GM18517 (cell line): ENCODE measurements at regions not wholly inside any gene's neighbourhood (a gene's known extent, or its start where the extent isn't known, plus 50 kb on each side); places are given as distances from the start of the nearest gene placed in this dataset.
"Not testable (repeated sequence)": the region's sequence is repeated elsewhere in the genome, so short reads cannot be mapped to it uniquely, and the experiment has no call there.

Source experiments
- ATAC-seq: cut with Tn5 transposase; IDR thresholded peaks from one replicate; pipeline ENCODE4 v1.9.1; 2021; ENCODE audit warnings: mild to moderate bottlenecking, moderate library complexity; ENCODE audit not compliant: unreplicated experiment

DNA sequence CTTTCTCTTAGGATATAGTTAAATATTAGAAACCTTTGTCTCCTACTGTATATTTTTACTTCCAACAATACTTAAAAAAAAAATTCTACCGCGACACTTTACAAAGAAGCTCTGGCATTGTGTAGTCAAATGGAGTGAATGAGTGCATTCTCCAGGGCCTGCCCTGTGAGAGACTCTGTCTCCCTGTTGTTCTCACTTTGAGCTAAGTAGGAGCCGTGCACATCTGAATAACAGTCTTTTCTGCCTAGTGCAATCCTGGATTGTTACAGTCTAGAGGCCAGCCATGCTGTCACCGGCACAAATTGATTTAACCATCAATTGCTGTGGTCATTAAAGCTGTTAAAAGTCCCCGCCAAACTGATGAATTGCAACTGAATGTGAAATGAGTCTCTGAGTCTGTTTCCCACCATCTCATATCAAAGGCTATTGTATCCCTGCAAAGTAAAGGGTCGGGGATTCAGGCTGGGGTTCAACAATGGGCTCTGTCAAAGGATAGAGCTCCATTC is 156.0 kb downstream of the RFPL4B start:
- no peak for ATAC-seq

DNA sequence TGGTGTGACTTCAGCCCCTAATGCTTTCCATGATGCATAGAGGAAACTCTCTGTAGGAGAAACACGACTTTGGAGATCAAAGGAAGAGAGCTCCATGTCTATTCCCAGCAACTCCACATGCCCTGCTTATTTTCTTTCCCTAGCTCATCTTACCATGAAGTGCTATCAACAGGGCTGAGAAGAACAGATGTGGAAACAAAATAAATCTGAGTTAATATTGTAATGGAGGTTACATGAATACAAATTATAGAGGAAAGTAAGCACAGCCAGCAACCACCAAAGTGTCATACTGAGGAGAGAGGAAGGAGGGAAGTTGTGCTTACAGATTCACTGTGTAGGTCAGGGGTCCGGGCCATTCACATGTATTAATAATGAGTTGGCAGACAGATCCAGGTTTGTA is 157.5 kb downstream of the RFPL4B start:
- no peak for ATAC-seq

DNA sequence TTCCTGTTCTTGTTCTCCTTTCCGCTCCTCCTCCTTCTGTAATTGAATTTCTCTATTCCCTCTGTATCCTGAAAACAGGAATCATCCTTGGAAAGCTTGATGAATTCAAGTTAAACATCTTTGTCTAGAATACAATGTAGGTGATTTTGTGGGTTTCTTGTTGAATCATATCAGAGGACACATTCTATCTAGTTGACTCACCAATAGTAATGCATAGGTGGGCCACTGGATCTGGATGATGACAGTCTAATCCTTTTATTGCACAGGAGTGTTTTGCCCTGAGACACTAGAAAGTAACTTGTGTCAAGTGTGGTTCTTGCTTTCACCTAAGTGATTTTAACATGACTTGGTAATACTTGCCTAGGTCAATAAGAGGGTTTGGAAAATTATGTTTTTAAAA is 164.3 kb downstream of the RFPL4B start:
- no peak for ATAC-seq

DNA sequence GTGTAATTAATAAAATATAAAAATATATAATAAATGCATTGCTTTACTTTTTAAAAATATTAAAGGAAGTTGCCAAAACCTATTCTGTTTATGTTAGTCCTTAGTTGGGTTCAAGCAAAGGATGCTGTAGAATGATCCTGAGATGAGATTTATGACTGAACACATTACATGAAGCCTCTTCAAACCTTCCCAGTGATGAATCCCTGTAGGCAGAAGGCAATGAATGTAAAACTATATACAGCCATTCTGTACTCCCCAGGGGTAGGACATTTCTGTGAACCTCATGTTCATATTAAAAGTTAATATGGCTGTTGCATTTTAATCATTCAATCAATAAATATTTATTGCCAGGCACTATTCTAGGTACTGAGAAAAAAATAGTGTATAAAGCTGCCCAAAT is 166.0 kb downstream of the RFPL4B start:
- no peak for ATAC-seq

DNA sequence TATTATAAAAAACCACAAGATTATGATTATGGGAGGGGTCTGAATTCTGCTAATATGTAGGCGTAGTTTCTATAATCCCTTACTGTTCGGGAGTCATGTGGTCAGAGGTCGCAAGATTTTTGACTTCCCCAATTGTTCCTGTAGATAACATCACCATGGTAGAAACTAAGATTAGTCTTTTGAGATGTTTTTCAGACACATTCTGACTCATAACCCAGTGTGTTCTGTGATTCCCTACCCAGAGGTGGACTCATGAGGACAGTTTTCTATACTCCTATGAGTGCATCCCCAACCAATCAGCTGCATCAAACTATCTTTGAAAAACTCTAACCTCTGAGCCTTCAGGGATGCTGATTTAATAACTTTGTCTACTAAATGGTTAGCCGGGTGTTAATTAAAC is 175.5 kb downstream of the RFPL4B start:
- no peak for ATAC-seq

DNA sequence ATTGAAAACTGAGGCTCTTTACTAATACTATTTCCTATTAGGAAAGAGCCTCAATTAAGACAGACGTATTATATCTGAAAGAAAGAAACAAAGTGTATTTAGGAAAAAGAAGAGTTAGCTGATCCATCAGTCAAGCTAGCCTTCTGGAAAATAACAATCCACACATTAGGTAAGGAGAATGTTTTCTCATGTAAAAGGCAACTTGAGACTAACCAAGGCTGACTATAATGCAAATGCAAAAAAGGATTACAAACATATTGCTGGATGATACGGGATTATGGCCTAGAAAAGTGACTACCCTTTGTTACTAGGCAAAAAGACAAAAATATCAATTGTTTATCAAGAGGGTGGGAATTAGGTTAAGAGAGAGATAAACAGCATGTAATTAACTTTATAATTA is 176.9 kb downstream of the RFPL4B start:
- no peak for ATAC-seq

DNA sequence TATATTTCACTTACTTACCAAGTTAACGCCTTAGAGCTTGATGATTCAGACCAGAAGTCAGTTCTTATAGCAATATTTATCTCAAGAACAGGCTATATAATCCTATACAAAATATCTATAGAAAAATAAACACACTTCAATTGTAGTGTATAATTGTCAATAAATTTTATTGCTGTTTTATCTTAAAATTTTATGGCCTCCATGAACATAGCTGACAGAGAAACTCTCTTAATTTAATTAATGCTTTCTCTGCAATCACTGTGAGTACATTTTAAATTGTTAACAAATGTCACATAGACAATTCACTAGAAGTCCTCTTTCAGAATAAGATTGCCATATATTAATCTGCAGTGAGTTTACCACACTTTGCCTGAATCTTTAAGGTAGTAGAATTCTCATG is 178.6 kb downstream of the RFPL4B start:
- ATAC-seq, result no peak

DNA sequence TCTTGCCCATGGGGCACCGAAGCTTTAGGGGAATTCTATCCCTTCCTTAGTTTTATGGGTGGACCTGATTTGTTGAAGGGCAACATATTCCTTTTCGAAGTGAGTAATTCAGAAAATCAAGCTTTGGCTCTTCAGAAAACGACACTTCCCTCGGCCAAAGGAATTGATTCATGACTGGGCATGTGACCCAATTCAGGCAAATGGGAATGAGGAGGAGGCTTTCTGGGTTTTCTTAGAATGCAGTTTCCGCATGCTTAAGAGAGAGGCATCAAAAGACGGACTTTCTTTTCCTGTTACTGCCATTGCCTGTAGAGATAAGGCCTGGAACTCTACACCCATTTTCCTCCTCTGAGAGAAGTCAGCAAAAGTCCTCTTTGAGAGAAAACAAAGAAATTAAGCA is 179.5 kb downstream of the RFPL4B start:
- ATAC-seq, result no peak

DNA sequence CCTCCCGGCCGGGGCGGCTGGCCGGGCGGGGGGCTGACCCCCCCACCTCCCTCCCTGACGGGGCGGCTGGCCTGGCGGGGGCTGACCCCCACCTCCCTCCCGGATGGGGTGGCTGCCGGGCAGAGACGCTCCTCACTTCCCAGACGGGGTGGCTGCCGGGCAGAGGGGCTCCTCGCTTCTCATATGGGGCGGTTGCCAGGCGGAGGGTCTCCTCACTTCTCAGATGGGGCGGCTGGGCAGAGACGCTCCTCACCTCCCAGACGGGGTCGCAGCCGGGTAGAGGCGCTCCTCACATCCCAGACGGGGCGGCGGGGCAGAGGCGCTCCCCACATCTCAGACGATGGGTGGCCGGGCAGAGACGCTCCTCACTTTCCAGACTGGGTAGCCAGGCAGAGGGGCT is 181.2 kb downstream of the RFPL4B start:
- not testable (repeated sequence) for ATAC-seq

DNA sequence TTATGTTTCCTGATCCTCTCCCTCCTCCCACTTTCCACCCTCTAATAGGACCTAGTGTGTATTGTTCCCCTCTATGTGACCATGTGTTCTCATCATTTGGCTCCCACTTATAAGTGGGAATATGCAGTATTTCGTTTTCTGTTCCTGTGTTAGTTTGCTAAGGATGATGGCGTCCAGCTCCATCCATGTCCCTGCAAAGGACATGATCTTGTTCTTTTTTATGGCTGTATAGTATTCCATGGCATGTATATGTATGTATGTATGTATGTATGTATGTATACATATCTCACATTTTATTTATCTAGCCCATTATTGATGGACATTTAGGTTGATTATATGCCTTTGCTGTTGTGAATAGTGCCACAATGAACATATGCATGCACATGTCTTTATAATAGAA is 188.7 kb downstream of the RFPL4B start:
- no peak for ATAC-seq

DNA sequence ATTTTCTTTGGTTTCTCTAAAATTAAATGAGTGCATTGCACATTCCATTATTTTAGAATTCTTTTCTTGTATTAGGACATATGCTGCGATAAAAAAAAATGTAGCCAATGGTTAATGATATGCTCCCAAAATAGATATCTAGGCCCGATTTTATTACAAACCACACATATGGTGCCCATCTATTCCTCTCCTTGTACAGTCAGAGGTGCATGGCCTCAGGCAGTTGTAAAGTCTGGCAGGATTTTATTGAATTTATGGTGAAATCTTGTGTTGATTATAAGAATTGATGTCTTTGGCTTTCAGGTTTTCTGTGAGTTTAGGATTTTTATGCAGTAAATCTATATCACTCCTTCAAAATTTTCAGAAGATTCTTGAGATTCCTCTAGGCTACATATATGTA is 192.2 kb downstream of the RFPL4B start:
- ATAC-seq, result no peak

DNA sequence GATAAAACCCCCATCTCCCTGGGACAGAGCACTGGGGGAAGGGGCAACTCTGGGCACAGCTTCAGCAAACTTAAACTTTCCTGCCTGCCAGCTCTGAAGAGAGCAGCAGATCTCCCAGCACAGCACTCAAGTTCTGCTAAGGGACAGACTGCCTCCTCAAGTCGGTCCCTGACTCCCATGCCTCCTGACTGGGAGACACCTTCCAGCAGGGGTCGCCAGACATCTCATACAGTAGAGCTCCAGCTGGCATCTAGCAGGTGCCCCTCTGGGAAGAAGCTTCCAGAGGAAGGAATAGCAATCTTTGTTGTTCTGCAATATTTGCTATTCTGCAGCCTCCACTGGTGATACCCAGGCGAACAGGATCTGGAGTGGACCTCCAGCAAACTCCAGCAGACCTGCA is 194.7 kb downstream of the RFPL4B start:
- not testable (repeated sequence) for ATAC-seq

DNA sequence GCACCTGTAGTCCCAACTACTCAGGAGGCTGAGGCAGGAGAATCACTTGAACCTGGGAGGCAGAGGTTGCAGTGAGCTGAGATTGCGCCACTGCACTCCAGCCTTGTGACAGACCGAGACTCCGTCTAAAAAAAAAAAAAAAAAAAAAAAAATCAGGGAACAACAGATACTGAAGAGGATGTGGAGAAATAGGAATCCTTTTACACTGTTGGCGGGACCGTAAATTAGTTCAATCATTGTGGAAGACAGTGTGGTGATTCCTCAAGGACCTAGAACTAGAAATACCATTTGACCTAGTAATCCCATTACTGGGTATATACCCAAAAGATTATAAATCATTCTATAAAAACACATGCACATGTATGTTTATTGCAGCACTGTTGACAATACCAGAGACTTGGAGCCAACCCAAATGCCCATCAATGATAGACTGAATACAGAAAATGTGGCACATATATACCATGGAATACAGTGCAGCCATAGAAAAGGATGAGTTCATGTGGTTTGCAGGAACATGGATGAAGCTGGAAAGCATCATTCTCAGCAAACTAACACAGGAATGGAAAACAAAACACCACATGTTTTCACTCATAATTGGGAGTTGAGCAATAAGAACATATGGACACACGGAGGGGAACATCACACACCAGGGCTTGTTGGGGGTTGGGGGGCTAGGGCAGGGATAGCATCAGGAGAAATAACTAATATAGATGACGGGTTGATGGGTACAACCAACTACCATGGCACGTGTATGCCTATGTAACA is 200.4 kb downstream of the RFPL4B start:
- not testable (repeated sequence) for ATAC-seq

DNA sequence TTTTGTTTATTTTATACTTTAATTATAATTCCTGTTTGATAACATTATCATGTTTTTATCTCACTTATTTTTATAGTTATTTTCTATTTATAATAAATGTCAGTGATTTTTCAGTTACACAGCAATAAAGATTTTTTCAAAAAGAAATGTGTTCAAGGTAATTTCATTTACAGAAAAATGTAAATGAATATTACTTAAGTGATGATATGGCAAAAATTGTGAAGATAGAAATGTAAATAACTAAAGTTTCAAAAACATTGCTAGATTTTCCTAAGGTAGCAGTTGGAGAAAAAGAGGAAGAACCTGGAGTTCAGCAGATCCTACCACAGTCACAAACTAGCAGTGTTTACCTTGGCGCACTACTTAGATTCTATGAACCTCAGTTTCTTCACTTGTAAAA is 202.6 kb downstream of the RFPL4B start:
- ATAC-seq, result no peak

DNA sequence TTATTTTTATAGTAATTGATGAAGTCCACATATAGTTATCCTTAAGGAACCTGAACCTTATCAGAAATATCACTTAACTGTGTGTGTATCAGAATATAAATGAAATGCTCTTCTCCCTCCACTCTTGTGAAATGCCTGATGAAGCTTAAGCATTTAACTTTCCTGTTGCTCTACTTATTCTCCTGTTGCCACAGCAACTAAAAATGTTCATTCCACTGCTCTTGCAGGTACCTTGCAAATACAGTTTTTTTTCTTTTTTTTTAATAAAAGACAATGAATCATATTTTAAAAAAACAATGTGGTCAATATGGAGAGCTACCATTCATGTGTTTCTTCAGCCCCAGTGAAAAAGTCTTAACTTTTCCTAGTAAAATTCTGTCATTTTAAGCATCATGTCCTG is 210.3 kb downstream of the RFPL4B start:
- ATAC-seq, result no peak

DNA sequence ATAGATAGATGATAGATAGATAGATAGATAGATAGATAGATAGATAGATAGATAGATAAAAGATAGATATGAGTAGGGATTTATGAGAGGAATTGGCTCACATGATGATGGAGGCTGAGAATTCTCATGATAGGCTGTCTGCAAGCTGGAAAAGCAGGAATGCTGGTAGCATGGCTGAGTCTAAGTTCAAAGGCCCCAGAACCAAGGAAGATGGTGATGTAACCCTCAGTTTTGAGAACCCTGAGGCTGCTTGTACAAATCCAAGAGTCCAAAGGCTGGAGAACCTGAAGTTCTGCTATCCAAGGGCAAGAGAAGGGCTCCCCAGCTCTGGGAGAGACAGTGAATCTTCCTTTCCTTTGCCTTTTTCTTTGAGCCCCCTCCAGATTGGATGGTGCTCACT is 210.8 kb downstream of the RFPL4B start:
- ATAC-seq, result no peak

DNA sequence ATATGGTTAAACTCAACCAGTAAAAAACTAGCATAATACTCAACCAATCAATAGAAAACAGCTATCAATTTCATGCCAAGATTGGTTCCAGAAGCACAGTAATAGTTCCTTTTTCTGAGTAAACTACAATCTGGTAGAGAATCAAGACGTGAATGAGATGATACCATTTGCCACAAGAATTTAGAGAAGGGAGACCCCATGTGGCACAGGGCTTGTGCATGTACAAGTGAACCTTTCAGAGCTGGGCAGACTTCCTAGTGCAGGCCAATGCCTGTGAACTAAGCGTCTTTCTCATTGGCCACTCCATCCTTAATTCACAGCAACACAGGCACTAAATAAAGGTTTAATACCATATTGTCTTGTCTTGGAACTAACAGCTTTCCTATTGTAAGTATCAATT is 213.5 kb downstream of the RFPL4B start:
- no peak for ATAC-seq

DNA sequence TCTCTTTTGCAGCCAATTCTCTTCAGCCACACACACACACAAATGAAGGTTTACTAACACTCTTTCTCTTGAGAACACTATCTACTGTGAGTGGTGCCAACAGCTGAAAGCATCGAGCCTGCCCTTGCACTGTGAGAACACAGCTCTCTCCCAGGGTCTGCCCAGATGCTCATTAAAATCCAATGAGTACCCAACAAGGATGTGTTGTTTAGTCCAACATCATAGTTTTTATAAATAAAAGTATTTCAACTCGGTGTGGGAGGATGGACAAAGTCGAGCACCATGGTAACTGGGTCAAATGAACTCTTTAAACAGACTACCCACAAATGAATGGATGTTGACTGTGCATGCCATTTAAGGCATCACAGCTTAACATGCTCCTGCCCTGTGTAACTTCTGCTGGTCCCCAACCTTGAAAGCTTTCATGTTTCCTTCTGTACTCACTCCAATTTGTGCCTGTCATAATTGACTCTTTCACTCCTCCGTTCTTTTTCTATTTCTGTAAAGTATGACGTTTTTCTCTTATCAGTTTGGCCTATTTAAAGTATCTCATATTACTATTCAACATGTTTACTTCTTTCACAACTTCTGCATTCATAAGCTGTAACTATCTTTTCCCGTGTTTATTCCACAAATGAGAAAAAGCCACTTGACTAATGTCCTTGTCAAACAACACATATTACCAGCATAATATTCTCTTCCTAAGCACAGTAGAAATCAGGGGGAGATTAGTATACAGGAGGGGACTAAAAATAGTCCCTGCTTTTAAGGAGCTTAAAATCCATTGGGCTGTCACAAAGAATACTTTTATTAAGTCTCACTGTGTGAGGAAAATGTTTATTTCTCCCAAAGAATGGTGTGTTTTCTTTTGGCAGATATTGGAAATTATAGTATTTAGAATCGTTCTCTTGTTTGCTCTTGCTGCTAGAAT is 215.4 kb downstream of the RFPL4B start:
- ATAC-seq, result no peak

DNA sequence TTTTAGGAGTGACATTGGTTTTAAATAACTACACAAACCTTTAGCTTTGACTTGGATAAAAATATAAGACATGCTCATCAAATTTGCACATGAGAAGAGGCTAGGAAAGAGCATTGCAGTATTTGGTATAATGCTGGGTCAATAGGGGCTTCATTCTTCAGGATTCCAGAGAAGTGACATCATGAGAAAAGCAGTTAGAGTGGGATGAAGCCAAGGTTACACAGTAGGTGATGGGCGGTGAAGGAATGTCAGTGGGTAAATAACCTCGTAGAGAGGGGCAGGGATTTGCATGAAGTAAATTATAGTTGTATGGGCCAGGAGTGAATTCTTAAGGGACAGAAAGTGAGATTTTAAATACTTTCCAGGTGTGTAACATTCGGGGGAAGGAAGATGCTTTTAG is 216.2 kb downstream of the RFPL4B start:
- ATAC-seq, result no peak

DNA sequence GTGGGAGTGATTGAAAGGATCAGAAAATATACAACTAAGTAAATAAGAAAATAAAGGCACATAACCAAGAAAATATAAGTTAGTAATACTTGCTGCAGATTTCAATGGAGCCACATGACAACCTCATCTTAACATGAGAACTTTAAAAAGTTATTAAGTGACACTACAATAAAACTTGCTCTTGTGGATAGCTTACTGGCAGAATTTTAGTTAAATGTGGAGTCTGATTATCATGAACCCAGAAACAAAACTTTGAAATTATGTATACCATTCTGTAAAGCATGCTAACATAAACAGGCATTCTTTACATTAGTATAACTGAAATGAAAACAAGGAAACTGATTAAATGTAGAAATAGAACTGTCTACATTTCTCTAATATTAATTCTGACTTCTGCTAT is 220.9 kb downstream of the RFPL4B start:
- no peak for ATAC-seq

DNA sequence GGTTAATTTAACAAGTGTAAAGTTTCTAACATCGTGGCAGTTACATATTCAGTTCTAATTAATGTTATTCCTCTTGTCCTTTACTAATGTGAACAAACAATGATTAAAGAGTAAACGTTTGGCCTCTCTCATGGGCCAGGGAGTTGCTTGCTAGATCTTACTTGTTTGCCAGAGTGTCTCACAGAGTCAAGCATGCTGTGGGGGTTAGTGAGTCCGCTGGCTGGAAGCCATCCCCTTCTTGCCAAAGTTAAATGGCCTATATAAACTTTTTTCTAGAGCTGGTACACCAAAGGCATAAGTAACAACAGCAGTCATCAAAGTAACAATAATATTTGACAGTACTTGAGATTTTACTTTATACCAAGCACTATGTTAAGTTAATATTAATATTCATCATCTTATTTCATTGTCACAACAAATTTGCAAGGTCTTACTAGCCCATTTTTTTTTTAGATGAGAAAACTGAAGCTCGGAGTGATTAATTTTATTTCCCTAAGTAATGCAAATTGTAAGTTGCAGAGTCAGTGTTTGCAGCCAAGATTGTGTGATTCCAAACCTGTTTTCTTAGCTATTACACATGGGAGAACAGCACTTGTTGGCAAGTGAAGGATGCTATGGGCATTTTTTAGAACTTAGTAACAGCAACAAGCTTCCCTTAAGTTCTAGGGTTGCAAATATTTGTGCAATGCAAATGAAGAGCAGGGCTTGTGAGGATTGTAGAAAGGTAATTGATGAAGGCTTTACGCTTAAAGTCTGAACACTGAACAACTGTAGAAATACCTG is 224.5 kb downstream of the RFPL4B start:
- ATAC-seq, result no peak
